ENCODE measurements at regions not wholly inside any gene's neighbourhood (a gene's known extent, or its start where the extent isn't known, plus 50 kb on each side); places are given as distances from the start of the nearest gene placed in this dataset.

DNA sequence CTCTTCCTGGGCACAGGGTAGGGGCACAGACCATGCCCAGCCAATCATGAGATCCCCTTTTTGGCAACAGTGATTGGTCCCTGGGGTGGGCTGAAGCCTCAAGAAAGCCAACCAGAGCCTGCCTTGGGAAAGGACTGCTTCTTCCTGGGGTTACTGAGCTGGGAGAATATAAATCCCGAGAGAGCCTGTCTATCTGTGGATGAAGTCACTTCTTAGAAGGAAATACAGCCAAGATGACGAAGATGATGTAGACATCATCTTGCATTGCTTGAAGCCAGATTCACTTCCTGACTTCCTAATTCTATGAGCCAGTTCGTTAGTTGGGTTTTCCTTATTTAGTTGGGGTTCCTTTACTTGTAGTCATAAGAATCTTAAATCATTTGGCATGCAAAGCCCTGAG lies 50.1 kb upstream of the PWWP2A start:
- intact Hi-C loops (cut with DNase I) = no loop called here
- TF ChIP-seq, protein P1, sequence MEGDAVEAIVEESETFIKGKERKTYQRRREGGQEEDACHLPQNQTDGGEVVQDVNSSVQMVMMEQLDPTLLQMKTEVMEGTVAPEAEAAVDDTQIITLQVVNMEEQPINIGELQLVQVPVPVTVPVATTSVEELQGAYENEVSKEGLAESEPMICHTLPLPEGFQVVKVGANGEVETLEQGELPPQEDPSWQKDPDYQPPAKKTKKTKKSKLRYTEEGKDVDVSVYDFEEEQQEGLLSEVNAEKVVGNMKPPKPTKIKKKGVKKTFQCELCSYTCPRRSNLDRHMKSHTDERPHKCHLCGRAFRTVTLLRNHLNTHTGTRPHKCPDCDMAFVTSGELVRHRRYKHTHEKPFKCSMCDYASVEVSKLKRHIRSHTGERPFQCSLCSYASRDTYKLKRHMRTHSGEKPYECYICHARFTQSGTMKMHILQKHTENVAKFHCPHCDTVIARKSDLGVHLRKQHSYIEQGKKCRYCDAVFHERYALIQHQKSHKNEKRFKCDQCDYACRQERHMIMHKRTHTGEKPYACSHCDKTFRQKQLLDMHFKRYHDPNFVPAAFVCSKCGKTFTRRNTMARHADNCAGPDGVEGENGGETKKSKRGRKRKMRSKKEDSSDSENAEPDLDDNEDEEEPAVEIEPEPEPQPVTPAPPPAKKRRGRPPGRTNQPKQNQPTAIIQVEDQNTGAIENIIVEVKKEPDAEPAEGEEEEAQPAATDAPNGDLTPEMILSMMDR (IDR thresholded peaks at IDR 0.05) = no peak
- TF ChIP-seq POLR2A (IDR thresholded peaks at IDR 0.05) = no peak
- H3K27ac ChIP-seq = peak overlapping the region in 4 of 5 donors; percentile 43 to 64 (median 56)
- no peaks in the 10 kb centered on the region for H3K36me3 ChIP-seq (replicated peaks in 1 of 2)
- H3K9me3 ChIP-seq (replicated peaks in 1 of 3) = no peaks in the 10 kb centered on the region
- no peak overlapping the region for H3K4me3 ChIP-seq
- H3K4me1 ChIP-seq (replicated peaks in 1 of 2) = peaks cover 22 to 39% of the 10 kb centered on the region in 2 donors
- DNase-seq = no peak
- H3K27me3 ChIP-seq = no peaks in the 10 kb centered on the region
- WGBS, 4 donors = 32 to 56% (median 49%) methylated on average over 3 of the region's 3 CpGs

Measured in adrenal gland (tissue), 9 donors.